GM13976 (cell line): ENCODE measurements at regions not wholly inside any gene's neighbourhood (a gene's known extent, or its start where the extent isn't known, plus 50 kb on each side); places are given as distances from the start of the nearest gene placed in this dataset.

Experiments
- DNase-seq: peaks from one replicate; pipeline ENCODE4 v3.0.0; 2012; ENCODE audit warnings: low spot score
- in situ Hi-C: fragments of 300-500 bp; cut with MboI; formaldehyde crosslinking; loops from one replicate; pipeline ENCODE4 v1.12.0; 2022; ENCODE audit warnings: low sequenced_read_pairs, mixed read lengths, inconsistent platforms; ENCODE audit not compliant: unreplicated experiment
- TF ChIP-seq, protein P1 (sequence below): IDR thresholded peaks from 2 replicates; pipeline ENCODE4 v1.5.1; 2012; ENCODE audit warnings: borderline replicate concordance, mild to moderate bottlenecking; ENCODE audit not compliant: insufficient read depth; ENCODE audit errors: extremely low read depth, missing control alignments, control extremely low read depth

GRCh38 chr1:218553197-218553596 is 208.1 kb downstream of the TGFB2 start:
- TF ChIP-seq, protein P1, sequence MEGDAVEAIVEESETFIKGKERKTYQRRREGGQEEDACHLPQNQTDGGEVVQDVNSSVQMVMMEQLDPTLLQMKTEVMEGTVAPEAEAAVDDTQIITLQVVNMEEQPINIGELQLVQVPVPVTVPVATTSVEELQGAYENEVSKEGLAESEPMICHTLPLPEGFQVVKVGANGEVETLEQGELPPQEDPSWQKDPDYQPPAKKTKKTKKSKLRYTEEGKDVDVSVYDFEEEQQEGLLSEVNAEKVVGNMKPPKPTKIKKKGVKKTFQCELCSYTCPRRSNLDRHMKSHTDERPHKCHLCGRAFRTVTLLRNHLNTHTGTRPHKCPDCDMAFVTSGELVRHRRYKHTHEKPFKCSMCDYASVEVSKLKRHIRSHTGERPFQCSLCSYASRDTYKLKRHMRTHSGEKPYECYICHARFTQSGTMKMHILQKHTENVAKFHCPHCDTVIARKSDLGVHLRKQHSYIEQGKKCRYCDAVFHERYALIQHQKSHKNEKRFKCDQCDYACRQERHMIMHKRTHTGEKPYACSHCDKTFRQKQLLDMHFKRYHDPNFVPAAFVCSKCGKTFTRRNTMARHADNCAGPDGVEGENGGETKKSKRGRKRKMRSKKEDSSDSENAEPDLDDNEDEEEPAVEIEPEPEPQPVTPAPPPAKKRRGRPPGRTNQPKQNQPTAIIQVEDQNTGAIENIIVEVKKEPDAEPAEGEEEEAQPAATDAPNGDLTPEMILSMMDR, result no peak
- in situ Hi-C loops, result no loop called here
- DNase-seq, result no peak

GRCh38 chr1:218556016-218556415 is 210.9 kb downstream of the TGFB2 start:
- in situ Hi-C loops, result no loop called here
- TF ChIP-seq, protein P1, result no peak
- no peak for DNase-seq

GRCh38 chr1:218557731-218558130 is 212.6 kb downstream of the TGFB2 start:
- DNase-seq, result no peak
- in situ Hi-C loops, result no loop called here
- TF ChIP-seq, protein P1, result no peak

- no peak for DNase-seq
- TF ChIP-seq, protein P1, result no peak
- in situ Hi-C loops, result no loop called here
Observed at GRCh38 chr1:218558271-218558810, 213.2 kb downstream of the TGFB2 start.

DNA sequence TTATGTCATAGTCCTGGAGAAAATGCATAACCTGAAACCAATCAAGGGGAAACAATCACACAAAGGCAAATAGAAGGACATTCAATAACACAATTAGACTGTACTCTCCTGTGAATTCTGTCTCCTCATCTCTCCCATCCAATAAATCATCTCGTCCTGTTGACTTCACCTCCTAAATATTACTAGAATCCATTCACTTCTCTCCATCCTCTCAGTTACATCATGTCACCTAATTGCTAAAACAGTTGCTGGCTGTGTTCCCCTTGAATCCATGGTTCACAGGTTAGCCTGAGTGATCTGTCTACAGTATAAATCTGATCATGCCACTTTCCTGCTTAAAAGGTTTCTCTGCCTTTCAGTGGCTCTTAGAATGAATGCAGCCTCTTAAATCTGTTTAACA is 220.2 kb downstream of the TGFB2 start:
- in situ Hi-C loops, result no loop called here
- TF ChIP-seq, protein P1, result no peak
- DNase-seq, result no peak

- TF ChIP-seq, protein P1, result no peak
- no peak for DNase-seq
- in situ Hi-C loops, result no loop called here
Observed at GRCh38 chr1:218568962-218569550, 223.9 kb downstream of the TGFB2 start.
